ENCODE measurements at regions not wholly inside any gene's neighbourhood (a gene's known extent, or its start where the extent isn't known, plus 50 kb on each side); places are given as distances from the start of the nearest gene placed in this dataset.

DNA sequence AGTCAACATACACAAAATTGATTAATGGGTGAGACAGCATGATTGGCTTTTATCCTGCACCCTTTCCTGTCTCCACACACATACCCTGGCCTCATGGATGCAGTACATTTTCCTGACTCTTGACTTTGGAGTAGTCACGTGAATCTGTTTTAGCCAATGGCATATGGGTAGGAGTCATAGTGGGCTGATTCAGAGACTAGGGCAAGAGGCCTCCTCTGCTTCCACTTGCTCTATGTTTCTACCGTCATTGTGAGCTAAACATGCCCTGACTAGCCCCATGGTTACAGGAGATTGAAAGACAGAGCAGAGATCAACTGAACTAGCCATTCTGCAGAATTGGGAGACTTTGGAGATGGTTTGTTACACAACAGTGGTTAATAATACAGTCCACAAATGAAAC is 850.0 kb downstream of the DHX35 start:
- Histone ChIP-seq H3K4me3 (ENCODE audit: low read length, poor library complexity, severe bottlenecking) (no peak overlapping the region), H3K36me3 (ENCODE audit: insufficient read depth, low read length) (no peaks in the 10 kb centered on the region), H3K79me2 (ENCODE audit: insufficient read depth, low read length) (no peaks in the 10 kb centered on the region), H3K4me2 (ENCODE audit: low read depth, low read length, poor library complexity, severe bottlenecking) (no peak overlapping the region), H4K20me1 (ENCODE audit: insufficient read depth, low read length, poor library complexity, severe bottlenecking) (no peaks in the 10 kb centered on the region), H3K9me3 (ENCODE audit: insufficient read depth, low read depth, low read length) (no peaks in the 10 kb centered on the region), H2AFZ (ENCODE audit: low read length) (no peak overlapping the region), H3F3A (ENCODE audit: low read depth) (no peaks in the 10 kb centered on the region), H3K9me2 (replicated peaks; ENCODE audit: low read depth, low read length) (no peaks in the 10 kb centered on the region), H3K4me1 (ENCODE audit: insufficient read depth, low read length, poor library complexity, severe bottlenecking) (no peaks in the 10 kb centered on the region), H3K27me3 (ENCODE audit: insufficient read depth, low read length, poor library complexity, severe bottlenecking) (no peaks in the 10 kb centered on the region), H3K9ac (ENCODE audit: low read depth, low read length, poor library complexity, severe bottlenecking) (no peak overlapping the region)
- TF ChIP-seq, protein P1, sequence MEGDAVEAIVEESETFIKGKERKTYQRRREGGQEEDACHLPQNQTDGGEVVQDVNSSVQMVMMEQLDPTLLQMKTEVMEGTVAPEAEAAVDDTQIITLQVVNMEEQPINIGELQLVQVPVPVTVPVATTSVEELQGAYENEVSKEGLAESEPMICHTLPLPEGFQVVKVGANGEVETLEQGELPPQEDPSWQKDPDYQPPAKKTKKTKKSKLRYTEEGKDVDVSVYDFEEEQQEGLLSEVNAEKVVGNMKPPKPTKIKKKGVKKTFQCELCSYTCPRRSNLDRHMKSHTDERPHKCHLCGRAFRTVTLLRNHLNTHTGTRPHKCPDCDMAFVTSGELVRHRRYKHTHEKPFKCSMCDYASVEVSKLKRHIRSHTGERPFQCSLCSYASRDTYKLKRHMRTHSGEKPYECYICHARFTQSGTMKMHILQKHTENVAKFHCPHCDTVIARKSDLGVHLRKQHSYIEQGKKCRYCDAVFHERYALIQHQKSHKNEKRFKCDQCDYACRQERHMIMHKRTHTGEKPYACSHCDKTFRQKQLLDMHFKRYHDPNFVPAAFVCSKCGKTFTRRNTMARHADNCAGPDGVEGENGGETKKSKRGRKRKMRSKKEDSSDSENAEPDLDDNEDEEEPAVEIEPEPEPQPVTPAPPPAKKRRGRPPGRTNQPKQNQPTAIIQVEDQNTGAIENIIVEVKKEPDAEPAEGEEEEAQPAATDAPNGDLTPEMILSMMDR (conservative IDR thresholded peaks at IDR 0.05; ENCODE audit: low read length): no peak

DNA sequence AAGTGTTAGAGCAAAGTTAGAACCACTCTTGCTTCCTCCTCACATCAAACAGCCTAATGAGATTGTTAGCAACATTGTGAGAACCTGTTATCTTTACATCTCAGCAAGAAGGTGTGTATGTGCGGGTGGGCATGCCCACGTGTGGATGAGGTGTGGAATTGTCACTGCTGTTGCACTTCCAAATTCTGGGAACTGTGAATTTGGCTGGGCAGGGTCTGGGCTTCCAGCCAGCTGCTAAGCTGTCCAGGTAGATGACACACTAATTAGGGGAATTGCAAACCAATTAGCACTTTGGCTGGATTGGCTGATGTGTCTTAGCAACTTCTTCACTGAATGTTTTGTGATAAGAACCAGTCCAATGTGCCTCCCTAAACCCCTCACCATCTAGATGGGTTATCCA is 848.2 kb downstream of the DHX35 start:
- no peak overlapping the region for H3K4me2 ChIP-seq (ENCODE audit: low read depth, low read length, poor library complexity, severe bottlenecking)
- no peak overlapping the region for H3K4me3 ChIP-seq (ENCODE audit: low read length, poor library complexity, severe bottlenecking)
- H3K9me2 ChIP-seq (replicated peaks; ENCODE audit: low read depth, low read length): no peaks in the 10 kb centered on the region
- no peak overlapping the region for H2AFZ ChIP-seq (ENCODE audit: low read length)
- no peaks in the 10 kb centered on the region for H3K36me3 ChIP-seq (ENCODE audit: insufficient read depth, low read length)
- H3K9ac ChIP-seq (ENCODE audit: low read depth, low read length, poor library complexity, severe bottlenecking): no peak overlapping the region
- H3F3A ChIP-seq (ENCODE audit: low read depth): no peaks in the 10 kb centered on the region
- no peak for TF ChIP-seq EZH2phosphoT487 (IDR thresholded peaks at IDR 0.05; ENCODE audit: borderline replicate concordance)
- TF ChIP-seq, protein P1 (conservative IDR thresholded peaks at IDR 0.05; ENCODE audit: low read length): no peak
- H3K9me3 ChIP-seq (ENCODE audit: insufficient read depth, low read depth, low read length): no peaks in the 10 kb centered on the region
- no peaks in the 10 kb centered on the region for H3K4me1 ChIP-seq (ENCODE audit: insufficient read depth, low read length, poor library complexity, severe bottlenecking)
- H3K27me3 ChIP-seq (ENCODE audit: insufficient read depth, low read length, poor library complexity, severe bottlenecking): no peaks in the 10 kb centered on the region
- H3K79me2 ChIP-seq (ENCODE audit: insufficient read depth, low read length): no peaks in the 10 kb centered on the region
- no peaks in the 10 kb centered on the region for H4K20me1 ChIP-seq (ENCODE audit: insufficient read depth, low read length, poor library complexity, severe bottlenecking)

DNA sequence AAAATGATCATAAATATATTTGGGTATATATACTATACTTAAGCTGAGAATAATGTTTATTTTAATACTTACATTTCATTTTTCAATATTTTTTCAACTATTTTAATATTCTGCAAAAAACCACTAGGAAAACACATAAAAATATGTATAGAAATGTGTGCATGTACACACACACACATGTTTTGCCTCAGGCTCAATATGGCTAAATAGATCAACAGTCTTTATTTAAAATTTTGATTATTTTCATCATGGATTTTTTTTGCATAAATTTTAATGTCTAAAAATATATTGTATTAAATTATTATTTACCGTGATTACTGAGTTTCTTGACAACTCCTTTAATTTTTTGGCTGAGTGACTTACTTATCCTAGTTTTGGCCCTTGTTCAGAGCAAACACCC is 846.5 kb downstream of the DHX35 start:
- TF ChIP-seq EZH2phosphoT487 (IDR thresholded peaks at IDR 0.05; ENCODE audit: borderline replicate concordance): no peak
- TF ChIP-seq, protein P1 (conservative IDR thresholded peaks at IDR 0.05; ENCODE audit: low read length): no peak
- Histone ChIP-seq H3K4me3 (ENCODE audit: low read length, poor library complexity, severe bottlenecking) (no peak overlapping the region), H3K9me3 (ENCODE audit: insufficient read depth, low read depth, low read length) (no peaks in the 10 kb centered on the region), H3K27me3 (ENCODE audit: insufficient read depth, low read length, poor library complexity, severe bottlenecking) (no peaks in the 10 kb centered on the region), H3K9me2 (replicated peaks; ENCODE audit: low read depth, low read length) (no peaks in the 10 kb centered on the region), H3K36me3 (ENCODE audit: insufficient read depth, low read length) (no peaks in the 10 kb centered on the region), H2AFZ (ENCODE audit: low read length) (no peak overlapping the region), H3K9ac (ENCODE audit: low read depth, low read length, poor library complexity, severe bottlenecking) (no peak overlapping the region), H3K4me1 (ENCODE audit: insufficient read depth, low read length, poor library complexity, severe bottlenecking) (no peaks in the 10 kb centered on the region), H3K79me2 (ENCODE audit: insufficient read depth, low read length) (no peaks in the 10 kb centered on the region), H3K4me2 (ENCODE audit: low read depth, low read length, poor library complexity, severe bottlenecking) (no peak overlapping the region), H4K20me1 (ENCODE audit: insufficient read depth, low read length, poor library complexity, severe bottlenecking) (no peaks in the 10 kb centered on the region), H3F3A (ENCODE audit: low read depth) (no peaks in the 10 kb centered on the region)
